DND-41 (cell line): ENCODE measurements at regions not wholly inside any gene's neighbourhood (a gene's known extent, or its start where the extent isn't known, plus 50 kb on each side); places are given as distances from the start of the nearest gene placed in this dataset.

Source experiments
- EZH2 ChIP-seq: IDR thresholded peaks from 3 replicates; pipeline ENCODE4 v1.6.1; 2012; ENCODE audit warnings: borderline replicate concordance, low read depth, mild to moderate bottlenecking, moderate library complexity, low read length, inconsistent platforms; ENCODE audit not compliant: severe bottlenecking
- TF ChIP-seq, protein P1 (sequence below): IDR thresholded peaks from 2 replicates; pipeline ENCODE4 v1.5.1; 2012; ENCODE audit warnings: borderline replicate concordance, low read length, moderate library complexity, mild to moderate bottlenecking; ENCODE audit not compliant: poor library complexity, severe bottlenecking; ENCODE audit errors: extremely low read depth

DNA sequence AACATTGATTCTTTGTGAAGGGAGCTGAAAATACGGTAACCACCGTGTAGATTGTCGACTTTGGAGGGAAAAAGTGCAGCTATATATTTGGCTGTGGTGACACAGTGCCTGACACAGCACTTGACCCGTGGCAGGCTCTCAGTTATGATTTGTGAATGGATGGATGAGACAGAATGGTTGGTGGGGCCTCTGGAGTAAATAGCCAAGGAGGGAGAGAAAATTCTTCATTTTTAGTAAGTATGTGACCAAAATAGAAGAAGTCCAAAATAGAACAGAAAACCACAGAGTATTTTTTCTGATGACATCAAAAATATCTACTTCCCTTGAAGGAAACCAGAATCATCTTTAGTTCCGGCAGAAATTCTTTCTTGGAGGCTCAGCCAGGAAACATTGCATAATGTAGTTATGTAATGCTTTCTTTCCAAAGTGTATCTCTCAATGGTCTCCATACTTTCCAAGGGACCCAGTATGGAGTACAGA is 82.0 kb upstream of the WSCD2 start:
- TF ChIP-seq, protein P1, sequence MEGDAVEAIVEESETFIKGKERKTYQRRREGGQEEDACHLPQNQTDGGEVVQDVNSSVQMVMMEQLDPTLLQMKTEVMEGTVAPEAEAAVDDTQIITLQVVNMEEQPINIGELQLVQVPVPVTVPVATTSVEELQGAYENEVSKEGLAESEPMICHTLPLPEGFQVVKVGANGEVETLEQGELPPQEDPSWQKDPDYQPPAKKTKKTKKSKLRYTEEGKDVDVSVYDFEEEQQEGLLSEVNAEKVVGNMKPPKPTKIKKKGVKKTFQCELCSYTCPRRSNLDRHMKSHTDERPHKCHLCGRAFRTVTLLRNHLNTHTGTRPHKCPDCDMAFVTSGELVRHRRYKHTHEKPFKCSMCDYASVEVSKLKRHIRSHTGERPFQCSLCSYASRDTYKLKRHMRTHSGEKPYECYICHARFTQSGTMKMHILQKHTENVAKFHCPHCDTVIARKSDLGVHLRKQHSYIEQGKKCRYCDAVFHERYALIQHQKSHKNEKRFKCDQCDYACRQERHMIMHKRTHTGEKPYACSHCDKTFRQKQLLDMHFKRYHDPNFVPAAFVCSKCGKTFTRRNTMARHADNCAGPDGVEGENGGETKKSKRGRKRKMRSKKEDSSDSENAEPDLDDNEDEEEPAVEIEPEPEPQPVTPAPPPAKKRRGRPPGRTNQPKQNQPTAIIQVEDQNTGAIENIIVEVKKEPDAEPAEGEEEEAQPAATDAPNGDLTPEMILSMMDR: no peak
- TF ChIP-seq EZH2: no peak
